ENCODE measurements at regions not wholly inside any gene's neighbourhood (a gene's known extent, or its start where the extent isn't known, plus 50 kb on each side); places are given as distances from the start of the nearest gene placed in this dataset.

- TF ChIP-seq POLR2A (IDR thresholded peaks at IDR 0.05) (no peak), CTCF (IDR thresholded peaks at IDR 0.05) (no peak)
Measured at GRCh38 chr2:104050656-104051242, 803.2 kb upstream of the POU3F3 start.
